PC-9 (cell line): ENCODE measurements at regions not wholly inside any gene's neighbourhood (a gene's known extent, or its start where the extent isn't known, plus 50 kb on each side); places are given as distances from the start of the nearest gene placed in this dataset.
"Not testable (repeated sequence)": the region's sequence is repeated elsewhere in the genome, so short reads cannot be mapped to it uniquely, and the experiment has no call there.

Experiments used
- BruUV-seq: library from RNA; stranded (reverse); fragments of 400-500 nt; replicated peaks from 2 replicates; lab custom pipeline; 2021; lab: Mats Ljungman, UMichigan
- CTCF ChIA-PET: fragments of 300-600 bp; sonication (Branson Sonifier 250); formaldehyde crosslinking; loops from one replicate; lab custom pipeline; 2022; ENCODE audit warnings: antibody characterized with exemption; lab: Charles Lee
- POLR2A ChIA-PET: fragments of 300-600 bp; sonication (Branson Sonifier 250); formaldehyde crosslinking; loops from one replicate; lab custom pipeline; 2022; ENCODE audit warnings: antibody characterized with exemption; ENCODE audit not compliant: unreplicated experiment; lab: Charles Lee
- DNase-seq, 2 experiments: peaks; one replicate each; pipeline versions ENCODE4 v3.0.0 to v3.0.0-alpha.2; 2015 to 2022; ENCODE audit warnings: mixed read lengths in 1 of 2
- H2AFZ ChIP-seq: fragments of 200-600 bp; sonication (generic); 2 replicates; pipeline ENCODE4 v1.8.1; 2017; ENCODE audit warnings: antibody characterized with exemption
- H3F3A ChIP-seq: fragments of 200-600 bp; sonication (generic); 2 replicates; pipeline ENCODE4 v1.8.1; 2017; ENCODE audit warnings: antibody characterized with exemption, mild to moderate bottlenecking, low read depth; ENCODE audit not compliant: insufficient read depth
- H3K27ac ChIP-seq: fragments of 200-600 bp; sonication (generic); 2 replicates; pipeline ENCODE4 v1.6.1; 2016; ENCODE audit warnings: mixed run types
- H3K27me3 ChIP-seq: fragments of 200-600 bp; sonication (generic); 2 replicates; pipeline ENCODE4 v1.6.1; 2016; ENCODE audit warnings: low read depth, mixed run types; ENCODE audit not compliant: insufficient read depth
- H3K36me3 ChIP-seq: fragments of 200-600 bp; sonication (generic); 2 replicates; pipeline ENCODE4 v1.6.1; 2016; ENCODE audit warnings: low read depth, mixed run types
- H3K4me1 ChIP-seq: fragments of 200-600 bp; sonication (generic); replicated peaks from 2 replicates; pipeline ENCODE4 v1.6.1; 2016; ENCODE audit warnings: mixed run types; ENCODE audit not compliant: insufficient read depth
- H3K4me2 ChIP-seq: fragments of 200-600 bp; sonication (generic); 2 replicates; pipeline ENCODE4 v1.6.1; 2017; ENCODE audit warnings: mixed run types
- H3K4me3 ChIP-seq: fragments of 200-600 bp; sonication (generic); 2 replicates; pipeline ENCODE4 v1.6.1; 2016; ENCODE audit warnings: mixed run types
- H3K79me2 ChIP-seq: fragments of 200-600 bp; sonication (generic); 2 replicates; pipeline ENCODE4 v1.6.1; 2017; ENCODE audit warnings: low read depth, mixed run types
- H3K9me2 ChIP-seq: fragments of 200-600 bp; sonication (generic); 2 replicates; pipeline ENCODE4 v1.8.1; 2017; ENCODE audit warnings: mild to moderate bottlenecking; ENCODE audit not compliant: insufficient read depth
- H3K9me3 ChIP-seq: fragments of 200-600 bp; sonication (generic); 2 replicates; pipeline ENCODE4 v1.8.1; 2016; ENCODE audit warnings: low read depth; ENCODE audit not compliant: insufficient read depth
- H4K20me1 ChIP-seq: fragments of 200-600 bp; sonication (generic); 2 replicates; pipeline ENCODE4 v1.8.1; 2017; ENCODE audit not compliant: insufficient read depth
- EZH2 ChIP-seq: fragments of 200-600 bp; sonication (generic); IDR thresholded peaks from 2 replicates; pipeline ENCODE4 v1.8.0; 2017; ENCODE audit warnings: antibody characterized with exemption, low read depth
- intact Hi-C: fragments of 100-400 bp; cut with micrococcal nuclease; formaldehyde crosslinking; loops from one replicate; pipeline ENCODE4 v1.10.0; 2022; ENCODE audit not compliant: unreplicated experiment
- TF ChIP-seq, protein P1 (sequence below): fragments of 200-600 bp; sonication (generic); conservative IDR thresholded peaks from 2 replicates; pipeline ENCODE4 v1.6.1; 2017; ENCODE audit warnings: mixed run types, antibody characterized with exemption, mild to moderate bottlenecking, moderate library complexity

DNA sequence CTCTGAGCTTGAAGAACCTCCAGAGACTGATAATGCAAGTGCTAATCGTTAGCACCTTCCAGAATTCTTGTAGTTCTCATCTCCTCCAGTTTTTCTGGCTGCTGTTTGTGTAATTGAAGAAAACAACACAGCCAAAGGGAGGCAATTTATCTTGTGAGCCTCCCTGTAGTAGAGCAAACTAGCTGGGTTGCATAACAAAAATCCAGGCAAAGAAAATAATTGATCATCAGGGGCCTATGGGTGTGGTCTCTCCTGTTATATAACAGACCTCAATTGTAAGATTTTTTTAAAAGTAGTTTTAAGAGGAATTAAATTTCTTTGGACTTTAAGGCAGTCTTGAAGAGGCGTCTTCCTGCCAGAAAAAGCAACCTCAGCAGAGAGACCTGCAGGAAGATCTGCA, 817.0 kb downstream of the CENPC start:
- H3F3A ChIP-seq, result no peaks in the 10 kb centered on the region
- no peak for DNase-seq
- ChIA-PET POLR2A (no interaction called here), CTCF (no interaction called here)
- no TSS peak for BruUV-seq
- no peaks in the 10 kb centered on the region for H3K36me3 ChIP-seq
- no peak overlapping the region for H2AFZ ChIP-seq
- H4K20me1 ChIP-seq, result no peaks in the 10 kb centered on the region
- H3K4me3 ChIP-seq, result no peak overlapping the region
- no peaks in the 10 kb centered on the region for H3K79me2 ChIP-seq
- H3K27ac ChIP-seq, result no peak overlapping the region
- intact Hi-C loops, result no loop called here
- TF ChIP-seq EZH2, result no peak
- H3K9me3 ChIP-seq, result no peaks in the 10 kb centered on the region
- H3K27me3 ChIP-seq, result no peaks in the 10 kb centered on the region
- H3K9me2 ChIP-seq, result no peaks in the 10 kb centered on the region
- no peak overlapping the region for H3K4me2 ChIP-seq
- H3K4me1 ChIP-seq, result no peaks in the 10 kb centered on the region

DNA sequence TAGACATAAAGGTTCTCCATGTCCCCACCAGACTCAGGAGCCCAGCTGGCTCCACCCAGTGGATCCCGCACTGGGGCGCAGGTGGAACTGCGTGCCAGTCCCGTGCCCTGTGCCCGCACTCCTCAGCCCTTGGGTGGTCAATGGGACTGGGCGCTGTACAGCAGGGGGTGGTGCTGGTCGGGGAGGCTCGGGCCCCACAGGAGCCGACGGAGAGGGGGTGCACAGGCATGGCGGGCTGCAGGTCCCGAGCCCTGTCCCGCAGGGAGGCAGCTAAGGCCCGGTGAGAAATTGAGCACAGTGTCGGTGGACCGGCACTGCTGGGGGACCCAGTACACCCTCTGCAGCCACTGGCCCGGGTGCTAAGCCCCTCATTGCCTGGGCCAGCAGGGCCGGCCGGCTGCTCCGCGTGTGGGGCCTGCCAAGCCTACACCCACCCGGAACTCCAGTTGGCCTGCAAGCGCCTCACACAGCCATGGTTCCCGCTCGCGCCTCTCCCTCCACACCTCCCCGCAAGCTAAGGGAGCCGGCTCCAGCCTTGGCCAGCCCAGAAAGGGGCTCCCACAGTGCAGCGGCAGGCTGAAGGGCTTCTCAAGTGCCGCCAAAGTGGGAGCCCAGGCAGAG, 832.9 kb downstream of the CENPC start:
- H3K9me3 ChIP-seq, H3K27me3 ChIP-seq, H3K79me2 ChIP-seq, H3K4me3 ChIP-seq, H3K27ac ChIP-seq, H4K20me1 ChIP-seq, H3K4me1 ChIP-seq, H2AFZ ChIP-seq, BruUV-seq, POLR2A ChIA-PET, H3F3A ChIP-seq, H3K4me2 ChIP-seq, intact Hi-C loops, H3K36me3 ChIP-seq, DNase-seq, CTCF ChIA-PET, H3K9me2 ChIP-seq: not testable (repeated sequence)

DNA sequence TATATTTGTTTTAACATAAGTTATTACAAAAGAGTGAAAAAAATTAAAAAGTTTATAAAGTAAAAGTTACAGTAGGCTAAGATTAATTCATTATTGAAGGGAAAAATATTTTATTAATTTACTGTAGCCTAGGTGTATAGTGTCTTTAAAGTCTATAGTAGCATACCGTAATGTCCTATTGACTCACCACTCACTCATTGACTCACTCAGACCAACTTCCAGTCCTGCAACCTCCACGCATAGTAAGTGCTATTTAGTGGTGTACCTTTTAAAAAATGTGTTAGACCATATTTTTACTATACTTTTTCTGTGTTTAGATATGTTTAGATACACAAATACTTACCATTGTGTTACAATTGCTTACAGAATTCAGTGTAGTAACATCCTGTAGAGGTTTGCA, 841.1 kb downstream of the CENPC start:
- Histone ChIP-seq H4K20me1 (no peaks in the 10 kb centered on the region), H3F3A (no peaks in the 10 kb centered on the region), H3K79me2 (no peaks in the 10 kb centered on the region), H3K27me3 (no peaks in the 10 kb centered on the region), H3K4me1 (no peaks in the 10 kb centered on the region), H3K9me2 (no peaks in the 10 kb centered on the region), H3K4me2 (no peak overlapping the region), H3K27ac (no peak overlapping the region), H3K36me3 (no peaks in the 10 kb centered on the region), H3K9me3 (no peaks in the 10 kb centered on the region), H3K4me3 (no peak overlapping the region), H2AFZ (no peak overlapping the region)
- BruUV-seq, result no TSS peak
- ChIA-PET CTCF (no interaction called here), POLR2A (no interaction called here)
- TF ChIP-seq EZH2, result no peak
- TF ChIP-seq, protein P1, sequence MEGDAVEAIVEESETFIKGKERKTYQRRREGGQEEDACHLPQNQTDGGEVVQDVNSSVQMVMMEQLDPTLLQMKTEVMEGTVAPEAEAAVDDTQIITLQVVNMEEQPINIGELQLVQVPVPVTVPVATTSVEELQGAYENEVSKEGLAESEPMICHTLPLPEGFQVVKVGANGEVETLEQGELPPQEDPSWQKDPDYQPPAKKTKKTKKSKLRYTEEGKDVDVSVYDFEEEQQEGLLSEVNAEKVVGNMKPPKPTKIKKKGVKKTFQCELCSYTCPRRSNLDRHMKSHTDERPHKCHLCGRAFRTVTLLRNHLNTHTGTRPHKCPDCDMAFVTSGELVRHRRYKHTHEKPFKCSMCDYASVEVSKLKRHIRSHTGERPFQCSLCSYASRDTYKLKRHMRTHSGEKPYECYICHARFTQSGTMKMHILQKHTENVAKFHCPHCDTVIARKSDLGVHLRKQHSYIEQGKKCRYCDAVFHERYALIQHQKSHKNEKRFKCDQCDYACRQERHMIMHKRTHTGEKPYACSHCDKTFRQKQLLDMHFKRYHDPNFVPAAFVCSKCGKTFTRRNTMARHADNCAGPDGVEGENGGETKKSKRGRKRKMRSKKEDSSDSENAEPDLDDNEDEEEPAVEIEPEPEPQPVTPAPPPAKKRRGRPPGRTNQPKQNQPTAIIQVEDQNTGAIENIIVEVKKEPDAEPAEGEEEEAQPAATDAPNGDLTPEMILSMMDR, result no peak
- no peak for DNase-seq
- intact Hi-C loops, result no loop called here

DNA sequence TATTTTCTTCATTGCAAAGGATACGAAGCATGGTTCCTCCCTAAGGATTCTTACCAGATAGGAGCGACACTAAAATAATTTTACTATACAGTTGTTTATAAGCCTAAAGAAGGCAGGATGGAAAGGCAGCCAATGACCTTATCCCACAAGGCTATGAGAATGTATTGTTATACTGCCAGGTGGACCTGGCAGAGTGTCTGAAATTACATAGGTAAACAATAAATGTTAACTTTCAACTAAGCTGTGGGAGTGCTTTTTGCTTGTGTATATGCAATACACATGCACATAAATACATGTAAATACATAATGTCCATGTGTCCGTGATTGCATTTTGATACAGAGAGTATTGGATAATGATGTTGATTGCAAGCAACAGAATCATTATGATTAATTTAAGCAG, 850.6 kb downstream of the CENPC start:
- Histone ChIP-seq H2AFZ (no peak overlapping the region), H3F3A (no peaks in the 10 kb centered on the region), H3K27me3 (no peaks in the 10 kb centered on the region), H3K9me2 (no peaks in the 10 kb centered on the region), H3K79me2 (no peaks in the 10 kb centered on the region), H3K27ac (no peak overlapping the region), H3K4me2 (no peak overlapping the region), H3K36me3 (no peaks in the 10 kb centered on the region), H4K20me1 (no peaks in the 10 kb centered on the region), H3K4me3 (no peak overlapping the region), H3K4me1 (no peaks in the 10 kb centered on the region), H3K9me3 (no peaks in the 10 kb centered on the region)
- TF ChIP-seq, protein P1, result no peak
- TF ChIP-seq EZH2, result no peak
- intact Hi-C loops, result no loop called here
- ChIA-PET POLR2A (no interaction called here), CTCF (no interaction called here)
- BruUV-seq, result no TSS peak
- DNase-seq, result no peak
